ENCODE measurements at regions not wholly inside any gene's neighbourhood (a gene's known extent, or its start where the extent isn't known, plus 50 kb on each side); places are given as distances from the start of the nearest gene placed in this dataset.
"Not testable (repeated sequence)": the region's sequence is repeated elsewhere in the genome, so short reads cannot be mapped to it uniquely, and the experiment has no call there.

DNA sequence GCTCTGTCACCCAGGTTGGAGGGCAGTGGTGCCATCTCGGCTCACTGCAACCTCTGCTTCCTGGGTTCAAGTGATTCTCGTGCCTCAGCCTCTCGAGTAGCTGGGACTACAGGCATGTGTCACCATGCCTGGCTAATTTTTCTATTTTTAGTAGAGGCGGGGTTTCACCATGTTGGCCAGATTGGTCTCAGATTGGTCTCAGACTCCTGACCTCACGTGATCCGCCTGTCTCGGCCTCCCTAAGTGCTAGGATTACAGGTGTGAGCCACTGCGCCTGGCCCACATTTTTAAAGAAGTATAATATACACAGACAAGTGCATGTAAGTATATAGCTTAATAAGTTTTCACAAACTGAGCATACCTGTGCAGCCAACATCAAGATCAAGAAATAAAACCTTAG lies 66.0 kb upstream of the ZBTB20 start:
- H3K4me1 ChIP-seq (ENCODE audit: control insufficient read depth, insufficient read depth, low read length); in situ Hi-C loops (cut with MboI); POLR2A ChIA-PET; SMC1A ChIA-PET (ENCODE audit: uncharacterized antibody, unreplicated experiment); H3K9me3 ChIP-seq (replicated peaks; ENCODE audit: control insufficient read depth, insufficient read depth, low read length); H3K9ac ChIP-seq (ENCODE audit: control insufficient read depth, insufficient read depth, low read length); BruUV-seq (replicated peaks); H3K36me3 ChIP-seq (ENCODE audit: control insufficient read depth in 2 of 2, insufficient read depth in 2 of 2, low read length in 1 of 2); FAIRE-seq; RAD21 ChIA-PET (ENCODE audit: unreplicated experiment); H2AFZ ChIP-seq (ENCODE audit: control insufficient read depth, low read depth, low read length); H3K4me3 ChIP-seq; H3K27ac ChIP-seq (ENCODE audit: control insufficient read depth, insufficient read depth); H3K27me3 ChIP-seq (replicated peaks in 1 of 2; ENCODE audit: control insufficient read depth in 2 of 2, insufficient read depth in 2 of 2, low read length in 1 of 2); H4K20me1 ChIP-seq (ENCODE audit: control insufficient read depth, insufficient read depth); intact Hi-C loops (cut with micrococcal nuclease; ENCODE audit: unreplicated experiment); H3K79me2 ChIP-seq (ENCODE audit: control insufficient read depth, insufficient read depth, low read length); H3K4me2 ChIP-seq (ENCODE audit: control insufficient read depth, insufficient read depth); ATAC-seq; DNase-seq (ENCODE audit: low read depth, low spot score): not testable (repeated sequence)
- TF ChIP-seq BHLHE40 (IDR thresholded peaks at IDR 0.05; ENCODE audit: borderline replicate concordance in 1 of 2, low read depth in 2 of 2, low read length in 1 of 2) = peak in 1 of 2 experiments; percentile 23; a peak in 1 of 4 replicates
- CTCF ChIA-PET = interaction anchor here (0.8 to 1.4 kb wide), 3 partner anchors 12 to 386 kb away, joined by 3 to 4 read pairs (median 3); no protein-coding TSS in a partner anchor
- WGBS (ENCODE audit: insufficient coverage, insufficient replicate concordance, low lambda C conversion rate, missing lambda C conversion rate) = 33% methylated on average over 8 of the region's 8 CpGs

DNA sequence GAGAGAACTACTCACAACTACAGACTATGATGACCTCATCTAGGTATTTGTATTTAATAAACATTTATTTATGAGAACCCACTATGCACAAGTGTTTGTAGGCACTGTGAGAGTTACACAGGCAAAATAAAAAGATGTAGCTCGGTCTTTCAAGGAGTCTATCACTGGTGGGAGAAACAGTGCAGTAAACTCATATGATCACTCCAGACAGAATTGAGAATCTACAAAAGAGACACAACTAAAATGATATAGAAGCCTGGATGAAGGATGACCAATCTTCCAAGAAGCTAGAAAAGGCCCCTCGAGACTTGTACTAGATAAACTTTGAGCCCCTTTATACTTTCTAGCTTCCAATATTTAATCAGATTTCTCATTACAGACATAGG lies 70.2 kb upstream of the ZBTB20 start:
- no peak overlapping the region for H3K4me3 ChIP-seq
- BruUV-seq (replicated peaks) = no TSS peak
- no peaks in the 10 kb centered on the region for H3K9me3 ChIP-seq (replicated peaks; ENCODE audit: control insufficient read depth, insufficient read depth, low read length)
- no peak overlapping the region for H3K4me2 ChIP-seq (ENCODE audit: control insufficient read depth, insufficient read depth)
- DNase-seq (ENCODE audit: low read depth, low spot score) (no peak), ATAC-seq (no peak), FAIRE-seq (no peak)
- intact Hi-C loops (cut with micrococcal nuclease; ENCODE audit: unreplicated experiment) (loop anchor here (1.0 to 2.0 kb wide), 3 partner anchors 476 to 598 kb away; no protein-coding TSS in a partner anchor), in situ Hi-C loops (cut with MboI) (loop anchor here (5.0 kb wide), 1 partner anchor 475 kb away; no protein-coding TSS in a partner anchor)
- ChIA-PET CTCF (interaction anchor here (1.1 to 3.3 kb wide), 11 partner anchors 9 to 675 kb away, joined by 3 to 31 read pairs (median 10); no protein-coding TSS in a partner anchor), SMC1A (ENCODE audit: uncharacterized antibody, unreplicated experiment) (interaction anchor here (0.6 to 2.1 kb wide), 5 partner anchors 11 to 567 kb away, joined by 3 to 12 read pairs (median 5); no protein-coding TSS in a partner anchor), RAD21 (ENCODE audit: unreplicated experiment) (interaction anchor here (1.8 kb wide), 1 partner anchor 476 kb away, joined by 7 read pairs; no protein-coding TSS in a partner anchor), POLR2A (no interaction called here)
- no peaks in the 10 kb centered on the region for H3K36me3 ChIP-seq (ENCODE audit: control insufficient read depth in 2 of 2, insufficient read depth in 2 of 2, low read length in 1 of 2)
- no peak for TF ChIP-seq YBX1 (IDR thresholded peaks at IDR 0.05)
- TF ChIP-seq ZBED1 (IDR thresholded peaks at IDR 0.05; ENCODE audit: borderline replicate concordance) = no peak
- TF ChIP-seq, protein P1, sequence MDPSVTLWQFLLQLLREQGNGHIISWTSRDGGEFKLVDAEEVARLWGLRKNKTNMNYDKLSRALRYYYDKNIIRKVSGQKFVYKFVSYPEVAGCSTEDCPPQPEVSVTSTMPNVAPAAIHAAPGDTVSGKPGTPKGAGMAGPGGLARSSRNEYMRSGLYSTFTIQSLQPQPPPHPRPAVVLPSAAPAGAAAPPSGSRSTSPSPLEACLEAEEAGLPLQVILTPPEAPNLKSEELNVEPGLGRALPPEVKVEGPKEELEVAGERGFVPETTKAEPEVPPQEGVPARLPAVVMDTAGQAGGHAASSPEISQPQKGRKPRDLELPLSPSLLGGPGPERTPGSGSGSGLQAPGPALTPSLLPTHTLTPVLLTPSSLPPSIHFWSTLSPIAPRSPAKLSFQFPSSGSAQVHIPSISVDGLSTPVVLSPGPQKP (IDR thresholded peaks at IDR 0.05; ENCODE audit: low read depth, low read length) = no peak
- no peak for TF ChIP-seq CHD2 (IDR thresholded peaks at IDR 0.05; ENCODE audit: borderline replicate concordance, low read depth, low read length)
- no peak for TF ChIP-seq MTA2 (IDR thresholded peaks at IDR 0.05; ENCODE audit: low read depth)
- no peak for TF ChIP-seq POLR2AphosphoS5 (IDR thresholded peaks at IDR 0.05; ENCODE audit: low read length)
- H3K79me2 ChIP-seq (ENCODE audit: control insufficient read depth, insufficient read depth, low read length) = no peaks in the 10 kb centered on the region
- no peaks in the 10 kb centered on the region for H3K4me1 ChIP-seq (ENCODE audit: control insufficient read depth, insufficient read depth, low read length)
- no peaks in the 10 kb centered on the region for H3K27me3 ChIP-seq (replicated peaks in 1 of 2; ENCODE audit: control insufficient read depth in 2 of 2, insufficient read depth in 2 of 2, low read length in 1 of 2)
- 0% methylated on average over 2 of the region's 2 CpGs for whole genome bisulfite sequencing (ENCODE audit: insufficient coverage, insufficient replicate concordance, low lambda C conversion rate, missing lambda C conversion rate)
- H4K20me1 ChIP-seq (ENCODE audit: control insufficient read depth, insufficient read depth) = no peaks in the 10 kb centered on the region
- H3K27ac ChIP-seq (ENCODE audit: control insufficient read depth, insufficient read depth) = no peak overlapping the region
- H3K9ac ChIP-seq (ENCODE audit: control insufficient read depth, insufficient read depth, low read length) = no peak overlapping the region
- no peak overlapping the region for H2AFZ ChIP-seq (ENCODE audit: control insufficient read depth, low read depth, low read length)
